RWPE2 (cell line): ENCODE measurements at regions not wholly inside any gene's neighbourhood (a gene's known extent, or its start where the extent isn't known, plus 50 kb on each side); places are given as distances from the start of the nearest gene placed in this dataset.

Experiments used
- ATAC-seq: fragments of 200-7000 bp; cut with Tn5 transposase; 3 replicates; pipeline ENCODE4 v1.9.1; 2021; ENCODE audit warnings: low read depth
- DNase-seq: peaks from one replicate; pipeline ENCODE4 v3.0.0-alpha.2; 2020; ENCODE audit warnings: low spot score
- H3K27ac ChIP-seq: fragments of 450-650 bp; 2 replicates; pipeline ENCODE4 v1.5.1; 2017; ENCODE audit warnings: mild to moderate bottlenecking; ENCODE audit not compliant: poor library complexity, severe bottlenecking
- H3K27me3 ChIP-seq: fragments of 250-450 bp; sonication (Bioruptor Pico); 2 replicates; pipeline ENCODE4 v1.5.1; 2021; ENCODE audit warnings: mild to moderate bottlenecking, moderate library complexity; ENCODE audit not compliant: insufficient read depth, poor library complexity, severe bottlenecking
- H3K36me3 ChIP-seq: fragments of 250-450 bp; sonication (Bioruptor Pico); 2 replicates; pipeline ENCODE4 v1.5.1; 2020; ENCODE audit warnings: low read depth, mild to moderate bottlenecking, moderate library complexity
- H3K4me1 ChIP-seq: fragments of 250-450 bp; sonication (Bioruptor Pico); 2 replicates; pipeline ENCODE4 v1.5.1; 2021; ENCODE audit warnings: mild to moderate bottlenecking, moderate library complexity; ENCODE audit not compliant: insufficient read depth, poor library complexity, severe bottlenecking
- H3K4me3 ChIP-seq: fragments of 250-450 bp; sonication (Bioruptor Pico); 2 replicates; pipeline ENCODE4 v1.5.1; 2021; ENCODE audit warnings: mild to moderate bottlenecking, moderate library complexity; ENCODE audit not compliant: severe bottlenecking
- H3K9me3 ChIP-seq: fragments of 250-450 bp; sonication (Bioruptor Pico); 2 replicates; pipeline ENCODE4 v1.5.1; 2021; ENCODE audit warnings: mild to moderate bottlenecking, moderate library complexity; ENCODE audit not compliant: severe bottlenecking
- CTCF ChIP-seq: fragments of 450-650 bp; IDR thresholded peaks from one replicate; pipeline ENCODE4 v1.5.1; 2017; ENCODE audit warnings: mild to moderate bottlenecking, moderate library complexity; ENCODE audit not compliant: poor library complexity, severe bottlenecking

- ATAC-seq (no peak), DNase-seq (no peak)
- Histone ChIP-seq H3K4me1 (no peaks in the 10 kb centered on the region), H3K36me3 (no peaks in the 10 kb centered on the region), H3K9me3 (no peaks in the 10 kb centered on the region), H3K27me3 (peaks cover 2% of the 10 kb centered on the region), H3K4me3 (no peak overlapping the region), H3K27ac (no peak overlapping the region)
- TF ChIP-seq CTCF, result no peak
Observed at GRCh38 chr6:40700006-40700580, 112.9 kb upstream of the LRFN2 start.

GRCh38 chr6:40695750-40696415 lies 108.7 kb upstream of the LRFN2 start:
- no peaks in the 10 kb centered on the region for H3K27me3 ChIP-seq
- no peak for ATAC-seq
- H3K4me3 ChIP-seq, result no peak overlapping the region
- no peaks in the 10 kb centered on the region for H3K36me3 ChIP-seq
- TF ChIP-seq CTCF, result no peak
- H3K4me1 ChIP-seq, result no peaks in the 10 kb centered on the region
- H3K27ac ChIP-seq, result no peak overlapping the region
- no peak for DNase-seq
- H3K9me3 ChIP-seq, result no peaks in the 10 kb centered on the region

- Histone ChIP-seq H3K4me1 (no peaks in the 10 kb centered on the region), H3K4me3 (no peak overlapping the region), H3K36me3 (no peaks in the 10 kb centered on the region), H3K9me3 (no peaks in the 10 kb centered on the region), H3K27ac (no peak overlapping the region), H3K27me3 (no peaks in the 10 kb centered on the region)
- no peak for DNase-seq
- ATAC-seq, result peak; percentile 56; the same call in 1 of the 3 replicates
- TF ChIP-seq CTCF, result no peak
Observed at GRCh38 chr6:40695114-40695513, 108.0 kb upstream of the LRFN2 start.

- Histone ChIP-seq H3K9me3 (no peaks in the 10 kb centered on the region), H3K27me3 (no peaks in the 10 kb centered on the region), H3K27ac (no peak overlapping the region), H3K36me3 (no peaks in the 10 kb centered on the region), H3K4me3 (no peak overlapping the region), H3K4me1 (no peaks in the 10 kb centered on the region)
- ATAC-seq (no peak), DNase-seq (no peak)
- TF ChIP-seq CTCF, result no peak
Observed at GRCh38 chr6:40693768-40694167, 106.6 kb upstream of the LRFN2 start.

GRCh38 chr6:40692337-40692736 lies 105.2 kb upstream of the LRFN2 start:
- ATAC-seq (peak; percentile 21; the same call in 1 of the 3 replicates), DNase-seq (no peak)
- Histone ChIP-seq H3K9me3 (no peaks in the 10 kb centered on the region), H3K36me3 (no peaks in the 10 kb centered on the region), H3K4me1 (no peaks in the 10 kb centered on the region), H3K27ac (no peak overlapping the region), H3K4me3 (no peak overlapping the region), H3K27me3 (no peaks in the 10 kb centered on the region)
- TF ChIP-seq CTCF, result no peak
